ENCODE measurements at regions not wholly inside any gene's neighbourhood (a gene's known extent, or its start where the extent isn't known, plus 50 kb on each side); places are given as distances from the start of the nearest gene placed in this dataset.
"Not testable (repeated sequence)": the region's sequence is repeated elsewhere in the genome, so short reads cannot be mapped to it uniquely, and the experiment has no call there.

GRCh38 chr2:230604158-230604557 is 108.5 kb upstream of the CAB39 start:
- not testable (repeated sequence) for TF ChIP-seq CTCF (IDR thresholded peaks at IDR 0.05; ENCODE audit: low read length); EZH2 (optimal IDR thresholded peaks at IDR 0.05; ENCODE audit: low read depth, low read length)

All from MM.1S (cell line).